ENCODE measurements at regions not wholly inside any gene's neighbourhood (a gene's known extent, or its start where the extent isn't known, plus 50 kb on each side); places are given as distances from the start of the nearest gene placed in this dataset.

DNA sequence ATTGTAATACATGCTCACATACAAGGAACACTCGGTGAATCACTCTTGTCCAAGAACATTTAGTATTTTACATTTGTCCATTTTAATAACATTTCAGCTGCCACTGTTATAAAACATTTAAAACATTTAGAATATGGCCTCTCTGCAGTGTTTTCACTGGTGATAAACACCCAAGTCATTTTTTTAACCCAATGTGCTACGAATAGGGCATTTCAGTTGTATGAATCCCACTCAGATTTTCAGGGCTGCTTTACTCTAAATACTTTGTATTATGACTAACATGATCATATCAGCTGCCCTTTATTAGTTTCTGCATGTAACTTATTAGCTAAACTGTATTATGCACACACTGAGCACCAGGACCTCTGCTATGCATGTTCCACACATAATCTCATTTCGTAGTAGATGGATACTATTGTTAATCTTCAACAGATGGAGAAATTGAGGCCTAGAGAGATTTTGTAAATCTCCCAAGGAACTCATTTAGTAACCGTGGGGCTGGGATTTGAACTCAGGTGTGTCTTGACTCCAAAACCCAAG lies 148.6 kb upstream of the CDIN1 start:
- H3K27ac ChIP-seq (ENCODE audit: insufficient read length, low read depth, low read length), result no peak overlapping the region
- H3K9me3 ChIP-seq (ENCODE audit: control insufficient read depth, low read depth, low read length), result no peaks in the 10 kb centered on the region
- H3K9me3 Mint-ChIP-seq, result no peaks in the 10 kb centered on the region
- H4K5ac ChIP-seq (ENCODE audit: insufficient read length, low read depth, low read length), result no peak overlapping the region
- H3K79me1 ChIP-seq (ENCODE audit: insufficient read depth, low read depth, low read length, poor library complexity, severe bottlenecking), result no peaks in the 10 kb centered on the region
- H3K23ac ChIP-seq (ENCODE audit: insufficient read length, low read depth, low read length), result no peak overlapping the region
- H4K20me1 ChIP-seq (ENCODE audit: control insufficient read depth, insufficient read depth, insufficient read length), result no peaks in the 10 kb centered on the region
- H3K36me3 Mint-ChIP-seq (ENCODE audit: insufficient read depth in 1 of 3, low read depth in 3 of 3), result no peaks in the 10 kb centered on the region
- H4K8ac ChIP-seq (replicated peaks; ENCODE audit: insufficient read length, low read depth, low read length), result no peak overlapping the region
- H3K56ac ChIP-seq (ENCODE audit: insufficient read length, low read depth, low read length), result no peak overlapping the region
- no peak overlapping the region for H2AK5ac ChIP-seq (ENCODE audit: insufficient read length, low read length)
- H2AFZ ChIP-seq (ENCODE audit: low read length), result no peak overlapping the region
- no peak overlapping the region for H4K91ac ChIP-seq (ENCODE audit: insufficient read length, low read depth, low read length)
- no peak for DNase-seq
- H3K27ac Mint-ChIP-seq, result no peak overlapping the region
- H3K27me3 Mint-ChIP-seq (ENCODE audit: low read depth), result no peaks in the 10 kb centered on the region
- H3K14ac ChIP-seq (ENCODE audit: insufficient read depth, low read length), result no peak overlapping the region
- H3K23me2 ChIP-seq (ENCODE audit: insufficient read length, low read depth, low read length, poor library complexity, severe bottlenecking), result no peaks in the 10 kb centered on the region
- no peaks in the 10 kb centered on the region for H3K27me3 ChIP-seq (ENCODE audit: insufficient read depth, low read length)
- peaks cover 8% of the 10 kb centered on the region; the same call in 1 of the 2 replicates for H3K4me1 ChIP-seq (ENCODE audit: insufficient read depth, low read length)
- no peak overlapping the region for H2BK5ac ChIP-seq (ENCODE audit: insufficient read length, low read length)
- H2BK20ac ChIP-seq (ENCODE audit: low read depth, low read length, poor library complexity, severe bottlenecking), result no peak overlapping the region
- no CpG with 5 or more reads among the region's 4 CpGs for WGBS (ENCODE audit: extremely low coverage, insufficient read length, low lambda C conversion rate)
- TF ChIP-seq, protein P1, sequence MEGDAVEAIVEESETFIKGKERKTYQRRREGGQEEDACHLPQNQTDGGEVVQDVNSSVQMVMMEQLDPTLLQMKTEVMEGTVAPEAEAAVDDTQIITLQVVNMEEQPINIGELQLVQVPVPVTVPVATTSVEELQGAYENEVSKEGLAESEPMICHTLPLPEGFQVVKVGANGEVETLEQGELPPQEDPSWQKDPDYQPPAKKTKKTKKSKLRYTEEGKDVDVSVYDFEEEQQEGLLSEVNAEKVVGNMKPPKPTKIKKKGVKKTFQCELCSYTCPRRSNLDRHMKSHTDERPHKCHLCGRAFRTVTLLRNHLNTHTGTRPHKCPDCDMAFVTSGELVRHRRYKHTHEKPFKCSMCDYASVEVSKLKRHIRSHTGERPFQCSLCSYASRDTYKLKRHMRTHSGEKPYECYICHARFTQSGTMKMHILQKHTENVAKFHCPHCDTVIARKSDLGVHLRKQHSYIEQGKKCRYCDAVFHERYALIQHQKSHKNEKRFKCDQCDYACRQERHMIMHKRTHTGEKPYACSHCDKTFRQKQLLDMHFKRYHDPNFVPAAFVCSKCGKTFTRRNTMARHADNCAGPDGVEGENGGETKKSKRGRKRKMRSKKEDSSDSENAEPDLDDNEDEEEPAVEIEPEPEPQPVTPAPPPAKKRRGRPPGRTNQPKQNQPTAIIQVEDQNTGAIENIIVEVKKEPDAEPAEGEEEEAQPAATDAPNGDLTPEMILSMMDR (conservative IDR thresholded peaks at IDR 0.05), result no peak
- H3K18ac ChIP-seq (ENCODE audit: insufficient read length, low read depth, low read length), result no peak overlapping the region
- no peak overlapping the region for H3K4ac ChIP-seq (ENCODE audit: low read depth, low read length)
- H2BK120ac ChIP-seq (ENCODE audit: low read depth, low read length, poor library complexity, severe bottlenecking), result no peak overlapping the region
- H3K4me1 Mint-ChIP-seq, result peaks cover 13 to 16% of the 10 kb centered on the region in 2 experiments; a peak in 3 of 4 replicates
- H3K79me2 ChIP-seq (ENCODE audit: insufficient read depth, low read length), result no peaks in the 10 kb centered on the region
- no peak overlapping the region for H3K4me3 Mint-ChIP-seq
- no peak overlapping the region for H3T11ph ChIP-seq (ENCODE audit: low read length)
- no peak overlapping the region for H2BK12ac ChIP-seq (ENCODE audit: insufficient read length, low read depth, low read length)
- no peak overlapping the region for H3K4me2 ChIP-seq (ENCODE audit: insufficient read depth, insufficient read length, low read length)
- H3K9ac ChIP-seq (ENCODE audit: extremely low read depth, insufficient read length, low read length), result no peak overlapping the region
- H2BK15ac ChIP-seq (ENCODE audit: low read depth, low read length), result no peak overlapping the region

Data from H9 (cell line).